22Rv1 (cell line): ENCODE measurements at regions not wholly inside any gene's neighbourhood (a gene's known extent, or its start where the extent isn't known, plus 50 kb on each side); places are given as distances from the start of the nearest gene placed in this dataset.

Experiments
- H3K27ac ChIP-seq: fragments of 450-650 bp; 2 replicates; pipeline ENCODE4 v1.5.1; 2017
- ZFX ChIP-seq: fragments of 450-650 bp; IDR thresholded peaks from 2 replicates; pipeline ENCODE4 v1.6.1; 2017; ENCODE audit warnings: antibody characterized with exemption, borderline replicate concordance
- TF ChIP-seq, protein P1 (sequence below): fragments of 450-650 bp; IDR thresholded peaks from 2 replicates; pipeline ENCODE4 v1.5.1; 2017; ENCODE audit warnings: mild to moderate bottlenecking

DNA sequence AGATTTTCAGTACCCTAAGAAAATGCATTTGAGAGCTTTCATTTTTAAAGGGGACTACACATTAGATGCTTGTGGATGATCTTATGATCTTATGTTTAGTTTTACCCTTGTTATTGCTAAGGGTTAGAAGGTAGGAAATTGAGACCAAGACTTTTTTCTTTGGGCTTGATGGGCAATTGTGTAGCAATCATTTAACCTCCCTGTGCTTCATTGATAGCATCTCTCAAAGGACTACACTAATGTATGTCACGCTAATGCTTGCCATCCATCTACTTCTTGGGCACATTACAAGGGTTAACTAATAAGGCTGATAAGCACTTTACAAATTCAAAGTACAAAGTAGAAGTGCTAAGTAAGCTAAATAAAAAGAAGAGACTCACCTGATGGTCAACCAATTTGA lies 189.3 kb upstream of the LRP1B start:
- no peak for TF ChIP-seq ZFX
- TF ChIP-seq, protein P1, sequence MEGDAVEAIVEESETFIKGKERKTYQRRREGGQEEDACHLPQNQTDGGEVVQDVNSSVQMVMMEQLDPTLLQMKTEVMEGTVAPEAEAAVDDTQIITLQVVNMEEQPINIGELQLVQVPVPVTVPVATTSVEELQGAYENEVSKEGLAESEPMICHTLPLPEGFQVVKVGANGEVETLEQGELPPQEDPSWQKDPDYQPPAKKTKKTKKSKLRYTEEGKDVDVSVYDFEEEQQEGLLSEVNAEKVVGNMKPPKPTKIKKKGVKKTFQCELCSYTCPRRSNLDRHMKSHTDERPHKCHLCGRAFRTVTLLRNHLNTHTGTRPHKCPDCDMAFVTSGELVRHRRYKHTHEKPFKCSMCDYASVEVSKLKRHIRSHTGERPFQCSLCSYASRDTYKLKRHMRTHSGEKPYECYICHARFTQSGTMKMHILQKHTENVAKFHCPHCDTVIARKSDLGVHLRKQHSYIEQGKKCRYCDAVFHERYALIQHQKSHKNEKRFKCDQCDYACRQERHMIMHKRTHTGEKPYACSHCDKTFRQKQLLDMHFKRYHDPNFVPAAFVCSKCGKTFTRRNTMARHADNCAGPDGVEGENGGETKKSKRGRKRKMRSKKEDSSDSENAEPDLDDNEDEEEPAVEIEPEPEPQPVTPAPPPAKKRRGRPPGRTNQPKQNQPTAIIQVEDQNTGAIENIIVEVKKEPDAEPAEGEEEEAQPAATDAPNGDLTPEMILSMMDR = no peak
- no peak overlapping the region for H3K27ac ChIP-seq

DNA sequence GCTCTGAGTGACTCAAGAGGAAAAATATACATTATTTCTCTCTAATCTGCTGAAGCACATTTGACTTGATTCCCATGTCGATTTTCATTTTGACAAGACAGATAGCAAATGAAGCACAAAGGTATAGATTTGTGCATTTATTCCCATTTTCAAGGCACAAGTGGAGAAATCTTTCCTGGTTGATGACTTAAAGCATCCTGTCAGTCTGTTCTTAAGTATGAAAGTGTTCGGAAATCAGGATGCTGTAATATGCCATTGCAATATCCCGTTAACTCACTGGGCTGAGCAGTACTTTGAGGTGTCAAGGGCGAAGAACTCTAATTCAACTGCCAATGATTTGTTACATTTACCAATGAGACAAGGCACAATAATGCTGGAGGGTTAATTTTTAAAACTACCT lies 185.2 kb upstream of the LRP1B start:
- H3K27ac ChIP-seq = no peak overlapping the region
- TF ChIP-seq ZFX = no peak
- TF ChIP-seq, protein P1 = no peak

DNA sequence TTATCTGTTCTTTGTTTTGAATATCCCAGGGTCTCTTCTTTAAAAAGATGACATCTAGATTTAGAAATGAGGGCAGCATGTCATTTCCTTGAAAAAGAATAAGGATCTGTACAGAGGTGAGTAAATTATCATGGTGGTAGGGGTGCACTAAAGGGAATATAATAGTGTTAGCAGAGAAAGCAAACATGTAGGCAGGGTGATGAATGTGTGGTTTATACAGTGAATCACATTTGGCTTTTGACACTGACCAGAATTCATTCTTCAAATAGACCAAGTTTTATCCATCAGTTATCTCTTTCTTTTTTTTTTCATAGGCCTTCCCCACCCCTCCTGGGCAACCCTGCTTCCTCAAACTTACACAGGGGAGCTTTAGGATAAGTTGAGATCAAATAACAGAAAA lies 184.5 kb upstream of the LRP1B start:
- TF ChIP-seq ZFX = no peak
- TF ChIP-seq, protein P1 = no peak

DNA sequence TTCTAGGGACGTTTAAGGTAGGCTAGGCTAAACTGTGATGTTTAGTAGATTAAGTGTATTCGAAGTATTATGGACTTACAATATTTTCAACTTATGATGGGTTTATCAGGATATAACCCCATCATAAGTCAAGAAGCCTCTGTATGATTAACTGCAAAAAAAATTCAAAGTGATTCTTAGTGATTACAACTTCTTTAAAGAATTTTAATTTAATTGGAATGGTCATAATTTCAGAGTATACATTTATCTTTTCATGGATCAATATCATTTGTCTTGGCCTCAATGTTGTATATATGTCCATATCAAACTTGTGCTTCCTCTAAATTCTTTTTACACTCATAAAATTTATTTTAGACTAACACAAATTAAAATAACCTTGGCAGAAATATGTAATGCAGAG lies 183.3 kb upstream of the LRP1B start:
- no peak for TF ChIP-seq ZFX
- no peak overlapping the region for H3K27ac ChIP-seq

More for the DNA sequence above, 184.5 kb upstream of the LRP1B start:
- H3K27ac ChIP-seq = no peak overlapping the region

DNA sequence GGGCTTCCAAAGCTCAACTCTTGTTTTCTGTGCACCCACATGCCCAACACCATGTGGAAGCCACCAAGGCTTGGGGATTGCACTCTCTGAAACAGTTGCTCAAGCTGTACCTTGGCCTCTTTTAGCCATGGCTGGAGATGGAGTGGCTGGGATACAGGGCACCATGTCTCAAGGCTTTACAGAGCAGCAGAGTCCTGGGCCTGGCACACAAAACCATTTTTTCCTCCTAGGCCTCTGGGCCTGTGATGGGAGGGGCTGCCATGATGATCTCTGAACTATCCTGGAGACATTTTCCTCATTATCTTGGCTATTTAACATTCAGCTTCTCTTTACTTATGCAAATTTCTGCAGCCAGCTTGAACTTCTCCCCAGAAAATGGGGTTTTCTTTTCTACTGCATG lies 179.7 kb upstream of the LRP1B start:
- TF ChIP-seq ZFX = no peak
- TF ChIP-seq, protein P1 = no peak

DNA sequence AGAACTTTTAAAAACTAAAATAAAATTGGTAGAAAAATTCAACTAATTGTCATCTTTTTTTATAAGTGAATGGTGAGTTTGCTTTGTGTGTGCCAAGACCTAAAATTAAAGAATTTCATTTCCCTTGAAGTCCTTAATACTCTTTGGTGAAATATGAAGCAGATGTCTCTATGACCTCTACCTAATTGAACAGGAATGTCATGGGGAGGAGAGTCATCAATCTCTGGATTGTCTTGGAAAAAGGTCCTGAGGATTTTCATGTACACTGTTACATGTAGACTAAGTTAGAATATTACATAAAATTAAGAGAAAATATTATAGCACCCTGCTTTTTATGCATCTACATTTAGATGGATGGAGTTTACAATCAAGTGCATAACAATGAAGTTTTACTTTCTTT lies 177.9 kb upstream of the LRP1B start:
- no peak for TF ChIP-seq ZFX
- TF ChIP-seq, protein P1 = no peak
- H3K27ac ChIP-seq = no peak overlapping the region

More for the DNA sequence above, 179.7 kb upstream of the LRP1B start:
- H3K27ac ChIP-seq = no peak overlapping the region

DNA sequence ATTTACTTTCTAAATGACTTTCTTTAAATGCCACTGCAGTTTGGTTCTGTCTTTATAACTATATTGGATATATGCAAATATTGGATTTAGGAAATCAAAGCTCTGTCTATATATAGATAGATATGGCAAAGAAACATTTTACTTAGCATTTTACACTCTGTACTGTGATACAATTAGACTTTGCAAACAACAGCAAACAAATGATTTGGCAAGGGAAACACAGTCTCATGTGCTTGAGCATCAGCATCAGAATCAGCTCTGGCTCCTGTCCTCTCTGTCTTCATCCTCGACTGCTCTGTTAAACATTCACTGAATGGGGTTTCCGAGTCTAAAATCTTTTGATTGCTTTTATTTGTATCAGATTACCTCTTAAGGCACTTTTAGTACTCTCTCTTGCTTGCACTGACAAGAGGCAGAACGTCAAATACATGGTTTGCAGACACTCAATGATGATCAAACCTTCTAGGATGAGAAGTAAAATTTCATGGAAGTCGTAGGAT lies 176.8 kb upstream of the LRP1B start:
- no peak overlapping the region for H3K27ac ChIP-seq
- TF ChIP-seq ZFX = no peak
- TF ChIP-seq, protein P1 = no peak

DNA sequence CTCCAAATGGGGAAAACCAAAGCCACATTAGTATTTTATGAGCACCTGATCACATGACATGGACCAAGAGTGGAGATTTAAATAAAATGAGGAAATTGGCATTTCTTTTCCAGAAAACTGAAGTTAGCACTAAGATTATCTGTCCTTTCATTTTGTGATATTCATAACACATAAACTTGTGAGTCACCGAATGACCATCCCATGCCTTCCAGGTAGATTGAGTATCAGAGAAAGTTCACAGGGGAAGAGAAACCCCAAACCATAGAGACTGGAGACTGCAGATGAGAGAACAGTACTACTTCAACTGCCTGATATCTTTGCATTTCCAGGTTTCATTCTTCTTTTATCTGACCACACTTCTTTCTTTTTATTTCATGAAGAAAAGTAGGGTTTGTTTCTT lies 176.3 kb upstream of the LRP1B start:
- TF ChIP-seq ZFX = no peak
- TF ChIP-seq, protein P1 = no peak

More for the DNA sequence above, 176.3 kb upstream of the LRP1B start:
- H3K27ac ChIP-seq = no peak overlapping the region
